GM19193 (cell line): ENCODE measurements at regions not wholly inside any gene's neighbourhood (a gene's known extent, or its start where the extent isn't known, plus 50 kb on each side); places are given as distances from the start of the nearest gene placed in this dataset.

ENCODE experiments used
- POLR2A ChIP-seq: IDR thresholded peaks from 4 replicates; pipeline ENCODE4 v1.6.1; 2011; ENCODE audit not compliant: insufficient read depth, insufficient read length; ENCODE audit errors: extremely low read depth

GRCh38 chr5:167688341-167689130 is 602.9 kb upstream of the WWC1 start:
- no peak for TF ChIP-seq POLR2A

- TF ChIP-seq POLR2A = no peak
Measured at GRCh38 chr5:167694325-167695147, 596.9 kb upstream of the WWC1 start.

GRCh38 chr5:167696558-167697314 is 594.7 kb upstream of the WWC1 start:
- TF ChIP-seq POLR2A = no peak

GRCh38 chr5:167699432-167699831 is 592.0 kb upstream of the WWC1 start:
- no peak for TF ChIP-seq POLR2A

- no peak for TF ChIP-seq POLR2A
Measured at GRCh38 chr5:167701051-167701450, 590.4 kb upstream of the WWC1 start.

- no peak for TF ChIP-seq POLR2A
Measured at GRCh38 chr5:167702014-167702413, 589.4 kb upstream of the WWC1 start.

- no peak for TF ChIP-seq POLR2A
Measured at GRCh38 chr5:167708449-167708848, 583.0 kb upstream of the WWC1 start.

GRCh38 chr5:167709625-167710024 is 581.8 kb upstream of the WWC1 start:
- no peak for TF ChIP-seq POLR2A

GRCh38 chr5:167710444-167711073 is 580.9 kb upstream of the WWC1 start:
- TF ChIP-seq POLR2A = no peak

- no peak for TF ChIP-seq POLR2A
Measured at GRCh38 chr5:167712986-167713585, 578.4 kb upstream of the WWC1 start.

- no peak for TF ChIP-seq POLR2A
Measured at GRCh38 chr5:167713896-167714295, 577.5 kb upstream of the WWC1 start.

GRCh38 chr5:167716126-167716775 is 575.2 kb upstream of the WWC1 start:
- no peak for TF ChIP-seq POLR2A

- no peak for TF ChIP-seq POLR2A
Measured at GRCh38 chr5:167720259-167720658, 571.2 kb upstream of the WWC1 start.
